A172 (cell line): ENCODE measurements at regions not wholly inside any gene's neighbourhood (a gene's known extent, or its start where the extent isn't known, plus 50 kb on each side); places are given as distances from the start of the nearest gene placed in this dataset.

Experiments
- DNase-seq: peaks from one replicate; pipeline ENCODE4 v3.0.0-alpha.2; 2015; ENCODE audit warnings: low spot score

DNA sequence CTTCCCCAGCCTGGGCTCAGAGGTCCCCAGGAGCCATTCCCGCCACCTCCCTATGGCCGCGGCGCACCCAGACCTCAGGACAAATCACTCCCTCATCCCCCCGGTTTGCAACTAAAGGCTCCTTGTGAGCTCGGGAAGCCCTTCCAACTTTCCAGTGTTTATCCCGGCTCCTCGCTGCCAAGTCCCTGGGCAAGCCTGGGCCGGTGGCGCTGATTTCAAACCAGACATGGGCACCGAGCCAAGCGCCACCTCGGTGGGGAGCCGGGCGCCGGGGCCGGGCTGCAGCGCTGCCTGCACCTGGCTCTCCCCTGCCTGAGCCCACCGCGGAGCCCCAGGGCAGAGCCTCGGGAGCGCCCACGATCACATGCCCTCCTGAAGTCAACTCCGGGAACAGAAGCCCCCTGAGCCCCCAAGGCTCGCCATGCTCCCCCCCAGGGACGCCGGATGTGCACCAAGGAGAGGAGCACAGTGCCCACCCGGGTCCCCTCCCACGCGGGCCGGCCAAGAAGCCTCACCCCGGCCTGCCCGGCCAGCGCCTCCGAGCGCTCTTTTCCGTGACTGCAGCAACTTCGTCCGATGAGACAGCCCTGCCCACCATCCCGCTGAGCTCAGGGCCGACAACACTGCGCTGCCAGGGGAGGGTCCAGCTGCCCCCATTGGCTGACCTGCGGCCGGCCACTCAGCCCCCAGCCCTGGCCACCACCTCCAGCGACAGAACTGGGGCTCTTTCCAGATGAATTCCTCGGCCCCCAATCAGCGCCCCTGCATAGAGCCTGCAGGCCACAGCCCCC lies 50.0 kb downstream of the NCOR2 start:
- no peak for DNase-seq

DNA sequence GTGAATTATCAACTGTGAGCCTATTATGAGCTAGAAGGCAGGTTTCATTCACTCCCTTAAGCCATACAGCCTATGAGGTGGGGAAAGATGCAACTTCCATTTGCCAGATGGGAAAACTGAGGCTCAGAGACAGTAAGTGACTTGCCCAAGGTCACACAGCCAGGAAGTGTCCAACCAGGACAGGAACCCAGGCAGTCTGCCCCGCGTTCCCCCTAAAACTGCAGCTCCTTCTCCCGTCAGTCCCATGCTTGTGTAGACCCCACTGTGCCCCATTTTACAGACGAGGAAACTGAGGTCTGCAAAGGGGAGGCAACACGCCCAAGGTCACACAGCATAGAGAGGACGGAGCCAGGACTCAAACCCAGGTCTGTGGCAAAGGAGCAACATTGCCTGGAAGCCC lies 50.6 kb downstream of the NCOR2 start:
- no peak for DNase-seq

DNA sequence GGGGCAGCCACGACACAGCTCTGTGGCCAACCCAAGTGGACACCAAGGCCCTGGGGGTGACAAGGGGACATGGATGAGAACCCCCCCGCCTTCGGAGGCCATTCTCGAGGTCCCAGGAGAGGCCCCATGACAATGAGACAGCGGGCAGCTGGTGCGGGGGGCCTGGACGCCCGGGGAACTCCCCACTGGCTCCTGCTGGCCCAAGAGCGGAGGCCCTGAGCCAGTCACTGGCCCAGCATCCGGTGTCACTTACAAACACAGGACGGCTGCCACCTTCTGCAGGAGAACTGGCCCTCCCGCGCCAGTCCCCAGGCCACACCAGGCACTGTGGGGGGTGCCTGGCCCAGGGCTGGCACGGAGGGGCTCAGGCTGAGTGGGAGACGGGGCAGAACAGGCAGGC lies 51.4 kb downstream of the NCOR2 start:
- DNase-seq, result no peak

DNA sequence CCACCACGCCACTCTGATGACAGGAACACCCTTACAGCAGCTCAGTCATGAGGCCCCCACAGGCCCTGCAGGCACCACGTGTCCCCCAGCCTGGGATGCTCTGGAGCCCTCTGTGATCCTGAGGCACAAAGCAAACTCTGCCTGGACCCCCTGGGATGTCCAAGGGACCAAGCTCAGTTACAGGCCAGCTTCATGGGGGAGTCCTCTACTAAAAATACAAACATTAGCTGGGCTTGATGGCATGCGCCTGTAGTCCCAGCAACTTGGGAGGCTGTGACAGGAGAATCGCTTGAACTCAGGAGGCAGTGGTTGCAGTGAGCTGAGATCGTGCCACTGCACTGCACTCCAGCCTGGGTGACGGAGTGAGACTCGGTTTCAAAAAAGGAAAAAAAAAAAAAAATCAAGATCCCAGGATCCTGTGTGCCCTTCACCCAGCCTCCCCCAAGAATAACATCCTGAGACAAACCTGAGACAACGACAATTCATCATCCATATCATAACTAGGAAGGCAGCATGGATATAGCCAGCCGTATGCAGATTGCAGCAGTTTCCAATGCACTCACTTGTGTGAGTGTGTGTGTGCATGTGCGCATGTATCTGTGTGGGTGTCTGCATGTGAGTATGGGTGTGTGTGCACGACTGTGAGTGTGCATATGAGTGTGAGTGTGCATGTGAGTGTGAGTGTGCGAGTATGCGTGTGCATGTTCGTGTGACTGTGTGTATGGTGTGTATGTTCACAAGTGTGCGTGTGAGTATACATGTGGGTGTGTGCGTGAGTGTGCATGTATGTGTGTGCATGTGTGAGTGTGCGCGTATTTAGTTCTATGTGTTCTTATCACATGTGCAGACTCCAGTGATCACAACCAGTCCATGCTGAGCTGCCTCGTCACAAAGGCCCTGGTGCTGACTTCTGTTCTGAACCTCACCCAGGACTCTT lies 52.1 kb downstream of the NCOR2 start:
- DNase-seq, result no peak

DNA sequence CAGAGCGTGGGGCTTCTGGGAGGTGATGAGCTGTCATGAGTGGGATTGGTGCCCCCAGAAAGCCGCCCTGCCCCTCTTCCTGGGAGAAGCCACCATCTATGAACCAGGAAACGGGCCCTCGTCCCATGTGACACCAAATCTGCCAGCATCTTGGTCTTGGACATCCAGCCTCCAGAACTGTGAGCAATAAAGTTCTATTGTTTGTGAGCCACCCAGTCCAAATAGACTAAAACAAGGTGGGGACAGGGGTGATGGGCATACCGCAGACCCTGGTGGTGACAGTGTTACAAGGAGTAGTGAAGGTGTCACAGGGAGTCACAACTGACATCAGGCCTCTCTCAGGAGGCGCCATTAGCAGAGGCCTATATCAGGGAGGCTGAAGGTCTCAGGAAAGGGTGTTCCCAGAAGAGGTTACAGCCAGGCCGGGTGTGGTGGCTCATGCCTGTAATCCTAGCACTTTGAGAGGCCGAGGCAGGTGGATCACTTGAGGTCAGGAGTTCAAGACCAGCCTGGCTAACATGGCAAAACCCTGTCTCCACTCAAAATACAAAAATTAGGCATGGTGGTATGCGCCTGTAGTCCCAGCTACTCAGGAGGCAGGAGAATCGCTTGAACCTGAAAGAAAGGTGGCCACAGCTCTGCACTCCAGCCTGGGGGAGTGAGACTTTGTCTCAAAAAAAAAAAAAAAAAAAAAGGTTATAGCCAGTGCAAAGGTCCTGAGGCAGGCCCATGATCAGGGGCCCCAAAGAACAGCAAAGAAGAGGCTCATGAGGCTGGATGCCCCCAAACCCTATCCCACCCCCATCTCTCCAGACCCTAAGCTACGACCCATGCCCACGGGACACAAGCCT lies 53.0 kb downstream of the NCOR2 start:
- DNase-seq, result no peak

DNA sequence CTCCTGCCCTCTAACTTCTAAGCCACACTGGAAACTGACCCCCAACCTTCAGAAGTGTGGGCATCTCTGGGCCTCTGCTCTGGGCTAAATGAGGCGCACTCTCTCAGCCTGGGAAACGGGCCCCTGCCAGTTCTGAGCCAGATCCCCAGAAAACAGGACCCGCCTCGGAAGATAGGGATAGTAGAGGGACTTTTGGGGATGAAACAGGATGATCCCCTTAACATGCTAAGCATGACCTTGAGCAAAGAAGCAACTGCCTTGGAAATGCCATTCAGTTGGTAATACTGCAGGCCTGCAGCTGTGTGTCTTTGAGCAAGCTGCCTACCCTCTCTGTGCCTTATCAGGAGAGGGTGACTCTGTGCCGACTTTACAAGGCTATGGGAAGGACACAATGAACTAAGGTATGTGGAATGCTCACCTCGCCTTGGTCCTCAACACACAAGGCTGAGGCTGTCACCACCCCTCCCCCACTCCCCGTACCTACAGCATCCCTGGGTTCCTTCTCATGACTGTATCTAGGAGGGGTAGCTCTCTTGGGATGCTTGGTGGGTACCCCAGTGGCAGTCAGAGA lies 54.0 kb downstream of the NCOR2 start:
- DNase-seq, result no peak

DNA sequence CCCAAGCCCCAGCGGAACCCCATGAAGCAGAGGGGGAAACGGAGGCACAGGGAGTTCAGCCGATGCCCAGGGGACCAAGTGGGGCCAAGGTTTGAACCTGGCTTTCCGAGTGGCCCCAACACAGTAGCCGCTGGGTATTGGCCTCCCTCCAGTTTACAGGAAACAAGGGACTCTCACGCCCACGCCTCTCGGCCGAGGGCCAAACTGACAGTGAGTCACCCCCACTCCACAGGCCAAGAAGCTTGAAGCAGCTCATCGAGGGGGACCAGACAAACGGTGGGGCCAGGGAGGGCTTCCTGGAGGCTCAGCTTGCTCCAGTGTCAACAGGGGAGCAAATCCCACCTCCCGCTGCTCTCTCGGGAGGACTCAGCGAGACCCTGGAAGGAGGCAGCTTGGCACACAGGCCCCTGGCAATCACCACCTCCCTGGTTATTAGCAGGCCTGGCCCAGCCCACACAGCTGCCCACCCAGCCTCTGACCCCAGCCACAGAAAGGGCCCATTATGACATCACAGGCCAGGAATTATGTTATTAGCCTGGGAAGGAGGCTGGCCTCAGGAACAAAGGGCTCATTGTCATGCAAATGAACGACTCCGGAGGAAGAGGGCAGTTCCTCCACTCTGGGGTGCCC lies 54.6 kb downstream of the NCOR2 start:
- DNase-seq, result peak; percentile 93

DNA sequence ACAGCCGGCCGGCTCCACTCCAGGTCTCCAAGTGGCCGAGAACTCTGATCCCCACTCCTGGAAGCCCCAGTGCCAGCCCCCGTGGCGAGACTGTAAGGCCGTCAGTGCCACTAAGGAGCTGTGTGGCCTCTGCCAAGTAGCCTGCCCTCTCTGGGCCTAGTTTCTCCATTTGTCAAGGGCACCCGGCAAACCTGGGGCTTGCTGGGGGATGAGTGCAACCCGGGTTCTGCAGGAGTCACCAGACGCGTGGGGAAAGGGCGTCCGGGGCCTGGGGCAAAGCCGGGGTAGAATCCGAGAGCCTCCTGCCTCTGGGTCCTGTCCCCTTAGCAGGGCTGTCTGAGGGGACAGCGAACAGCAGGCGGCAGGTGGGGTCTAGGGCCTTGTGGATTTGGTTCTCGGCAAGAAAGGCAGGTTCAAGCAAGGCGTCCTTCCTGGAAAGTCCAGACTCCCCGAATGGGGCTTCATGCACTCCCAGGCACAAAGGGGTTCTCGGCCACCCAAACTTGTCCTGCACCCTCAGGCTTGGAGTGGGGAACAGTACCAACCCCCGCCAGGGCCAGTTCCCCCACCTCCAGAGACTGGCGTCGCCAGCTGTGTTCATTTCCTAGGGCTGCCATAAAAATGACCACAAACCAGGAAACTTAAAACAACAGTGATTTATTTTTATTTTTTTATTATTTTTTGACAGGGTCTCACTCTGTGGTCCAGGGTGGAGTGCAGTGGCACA lies 56.0 kb downstream of the NCOR2 start:
- DNase-seq, result no peak

DNA sequence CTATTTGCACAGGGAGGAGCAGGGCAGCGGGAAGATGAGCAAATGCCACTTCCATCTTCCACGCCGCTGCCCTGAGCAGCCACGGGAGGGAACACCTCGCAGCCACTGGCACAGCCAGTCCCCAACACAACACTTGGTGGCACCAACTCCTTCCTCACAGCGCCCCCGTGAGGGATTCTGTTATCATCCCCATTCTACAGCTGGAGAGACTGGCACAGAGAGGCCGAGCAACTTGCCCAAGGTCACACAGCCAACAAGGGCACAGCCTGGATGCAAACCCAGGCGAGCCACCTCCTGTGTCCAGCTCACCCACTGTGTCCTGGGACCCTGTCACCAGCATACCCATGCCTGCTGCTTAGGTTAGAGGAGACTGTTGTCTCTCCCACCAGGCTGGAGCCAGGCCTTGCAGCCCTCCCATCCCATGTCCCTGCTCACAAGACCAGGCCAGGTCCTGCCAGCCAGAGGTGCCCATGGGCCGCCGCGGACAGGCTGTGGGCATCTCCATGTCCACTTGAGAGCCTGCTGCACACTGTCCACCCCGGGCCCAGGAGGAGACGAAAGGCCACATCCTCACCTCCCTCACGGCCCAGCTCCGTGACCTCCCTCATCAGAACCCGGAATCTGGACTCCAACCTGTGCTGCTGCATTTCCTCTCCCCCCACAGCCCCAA lies 57.0 kb downstream of the NCOR2 start:
- no peak for DNase-seq

DNA sequence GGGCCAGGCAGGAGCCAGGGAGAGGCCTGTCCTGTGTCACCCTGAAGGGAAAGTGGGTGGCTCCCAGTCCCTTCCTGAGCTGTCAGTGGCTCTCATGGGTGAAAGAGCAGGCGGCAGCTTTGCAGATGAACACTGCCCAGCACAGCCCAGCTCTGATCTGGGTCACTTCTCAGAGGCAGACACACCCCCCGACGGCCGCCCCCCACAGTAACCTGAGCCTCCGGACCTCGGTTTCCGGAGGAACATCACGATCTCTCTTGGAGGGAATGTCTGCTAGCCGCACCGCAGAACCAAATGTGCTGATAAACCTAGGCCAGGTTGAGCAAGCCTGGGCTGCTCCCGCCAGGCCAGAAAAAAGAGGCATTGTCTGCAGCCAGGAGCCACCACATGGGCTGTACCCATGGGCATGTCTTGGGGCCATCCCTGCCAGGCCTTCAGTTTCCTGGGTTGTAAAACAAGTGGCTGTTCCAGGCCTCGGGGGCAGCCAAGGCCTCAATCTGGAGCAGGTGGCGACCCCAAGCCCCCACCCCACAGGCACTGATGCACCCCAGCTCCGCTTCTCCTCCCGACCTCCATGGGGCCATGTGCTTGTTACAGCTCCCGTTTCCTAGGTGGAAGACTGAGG lies 57.6 kb downstream of the NCOR2 start:
- no peak for DNase-seq

DNA sequence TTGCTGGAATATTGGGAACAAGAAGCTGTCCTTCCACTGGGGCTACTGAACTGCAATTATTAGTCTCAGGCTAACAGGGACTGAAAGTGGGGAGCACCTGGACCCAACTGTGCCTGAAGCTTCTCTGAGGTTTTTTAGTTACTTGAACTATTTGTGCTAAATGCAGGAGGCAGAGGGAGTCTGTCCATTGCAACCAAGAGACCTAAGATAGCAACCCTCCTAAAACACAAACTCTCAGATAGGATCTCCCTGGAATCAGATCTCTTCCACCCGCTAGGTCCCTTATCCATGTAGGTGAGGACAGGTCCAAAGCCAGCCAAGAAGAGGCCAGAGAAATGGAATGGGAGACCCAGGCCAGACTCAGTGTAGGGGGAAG lies 58.1 kb downstream of the NCOR2 start:
- DNase-seq, result no peak

DNA sequence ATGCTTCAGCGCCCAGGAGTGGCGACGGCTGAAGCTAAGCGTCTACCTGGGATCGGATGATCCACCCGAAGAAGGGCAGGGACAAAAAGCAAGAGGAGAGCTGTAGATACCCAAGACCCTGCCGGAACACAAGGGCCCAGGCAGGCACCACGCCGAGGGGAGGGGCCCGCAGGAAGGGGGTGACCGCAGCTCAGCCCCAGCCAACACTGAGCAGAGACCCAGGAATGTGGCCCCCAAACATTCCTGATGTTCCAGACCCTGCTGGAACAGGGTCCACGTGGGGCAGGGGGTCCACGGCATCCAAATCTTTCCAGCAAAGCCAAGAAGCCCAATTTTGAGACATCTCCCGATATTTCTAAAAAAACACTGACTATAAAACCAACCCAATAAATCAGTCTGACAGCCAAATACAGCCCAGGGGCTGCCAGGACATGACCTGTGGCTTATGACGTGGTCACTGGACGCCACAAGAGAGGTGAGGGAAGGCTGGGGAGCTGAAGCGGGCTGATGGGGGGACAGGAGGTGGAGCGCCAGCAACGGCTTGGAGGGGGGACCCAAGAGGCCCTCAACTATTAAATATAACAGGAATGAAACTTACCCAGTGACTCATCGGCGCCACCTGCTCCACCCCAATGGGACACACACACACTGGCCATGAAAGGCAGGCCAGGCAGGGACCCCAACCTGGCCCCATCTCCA lies 58.9 kb downstream of the NCOR2 start:
- DNase-seq, result peak; percentile 75

DNA sequence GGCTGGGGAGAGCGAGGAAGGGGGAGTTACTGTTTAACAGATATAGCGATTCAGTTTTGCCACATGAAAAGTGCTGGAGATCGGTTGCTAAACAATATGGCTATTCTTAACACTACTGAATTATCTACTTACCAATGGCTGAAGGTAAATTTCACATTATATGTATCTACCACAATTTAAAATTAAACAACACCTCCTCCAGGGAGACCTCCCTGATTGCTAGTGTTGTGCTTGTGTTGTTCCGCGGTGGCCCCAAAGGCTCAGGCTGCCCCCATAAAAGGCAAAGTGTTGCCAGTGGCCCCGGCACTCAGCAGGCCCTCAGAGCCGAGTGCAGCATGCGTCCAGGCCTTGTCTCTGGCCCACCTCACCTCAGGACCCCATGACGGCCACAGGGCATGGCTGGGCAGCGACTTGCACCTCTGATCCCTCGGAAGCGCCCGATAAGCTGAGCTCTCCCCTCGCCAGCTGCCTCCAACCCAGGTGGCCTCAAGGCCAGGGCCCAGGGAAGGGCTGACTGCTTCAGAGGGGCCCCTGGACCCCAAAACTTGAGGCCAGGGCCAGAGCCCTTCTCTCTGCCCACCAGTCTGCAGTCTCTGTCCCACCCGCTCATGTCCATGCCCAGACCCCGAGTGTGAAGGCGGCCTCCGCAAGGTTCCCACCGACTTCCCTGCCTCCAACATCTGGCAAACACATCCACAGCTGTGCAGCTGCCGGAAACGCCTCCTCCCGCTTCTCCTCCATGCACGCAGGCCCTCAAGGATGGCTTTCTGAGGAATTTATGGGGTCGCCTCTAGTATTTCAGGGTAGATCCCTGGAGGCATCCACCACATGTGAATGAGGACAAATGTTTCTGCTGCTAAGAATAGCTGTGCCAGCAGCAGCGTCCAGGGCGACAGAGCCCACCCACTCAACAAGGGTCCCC lies 60.0 kb downstream of the NCOR2 start:
- DNase-seq, result no peak

DNA sequence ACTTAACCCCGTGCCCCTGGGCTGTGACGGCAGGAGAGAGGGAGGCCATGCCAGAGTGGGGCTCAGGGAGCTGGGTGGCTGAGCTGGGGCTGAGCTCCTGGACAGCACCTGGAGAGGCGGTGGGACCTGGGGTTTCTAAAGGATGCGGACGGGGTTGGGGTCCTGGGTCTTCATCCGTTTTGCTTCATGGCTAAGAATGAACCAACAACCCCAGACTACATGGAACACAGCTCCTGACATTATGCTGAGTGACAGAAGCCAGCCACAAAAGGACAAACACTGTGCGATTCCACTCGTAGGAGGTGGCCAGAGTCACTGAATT lies 60.6 kb downstream of the NCOR2 start:
- DNase-seq, result no peak

DNA sequence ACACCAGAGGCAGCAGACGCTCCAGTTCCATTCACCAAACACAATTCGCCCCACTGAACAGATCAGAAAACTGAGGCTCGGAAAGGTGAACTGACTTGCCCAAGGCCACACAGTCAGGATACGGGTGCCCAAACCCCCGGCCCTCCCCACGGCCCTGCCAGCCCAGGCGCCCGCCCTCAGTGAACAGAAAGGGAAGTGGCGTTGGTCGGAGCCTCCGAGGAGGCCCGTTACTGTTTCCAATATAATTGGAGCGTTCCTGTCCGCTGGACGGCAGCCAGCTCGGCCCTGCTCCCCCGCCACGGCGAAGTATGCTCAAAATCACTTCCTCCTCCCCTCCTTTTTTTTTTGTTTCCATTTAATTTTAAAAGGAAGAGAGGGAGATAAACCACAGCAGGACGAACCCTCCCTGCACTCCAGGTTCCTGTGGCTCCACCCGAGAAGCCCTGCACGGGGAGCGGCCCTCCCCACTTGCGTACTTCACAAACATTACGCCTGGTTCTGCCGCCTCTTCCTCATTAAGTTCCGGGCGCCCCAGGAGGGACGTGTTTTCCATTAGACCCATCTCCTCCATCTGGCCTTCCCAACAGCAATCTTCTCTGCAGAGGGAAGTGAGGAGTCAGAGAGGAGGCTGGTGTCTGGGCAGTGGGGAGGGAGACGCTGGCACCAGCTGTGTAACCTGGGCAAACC lies 61.1 kb downstream of the NCOR2 start:
- peak; percentile 62 for DNase-seq

DNA sequence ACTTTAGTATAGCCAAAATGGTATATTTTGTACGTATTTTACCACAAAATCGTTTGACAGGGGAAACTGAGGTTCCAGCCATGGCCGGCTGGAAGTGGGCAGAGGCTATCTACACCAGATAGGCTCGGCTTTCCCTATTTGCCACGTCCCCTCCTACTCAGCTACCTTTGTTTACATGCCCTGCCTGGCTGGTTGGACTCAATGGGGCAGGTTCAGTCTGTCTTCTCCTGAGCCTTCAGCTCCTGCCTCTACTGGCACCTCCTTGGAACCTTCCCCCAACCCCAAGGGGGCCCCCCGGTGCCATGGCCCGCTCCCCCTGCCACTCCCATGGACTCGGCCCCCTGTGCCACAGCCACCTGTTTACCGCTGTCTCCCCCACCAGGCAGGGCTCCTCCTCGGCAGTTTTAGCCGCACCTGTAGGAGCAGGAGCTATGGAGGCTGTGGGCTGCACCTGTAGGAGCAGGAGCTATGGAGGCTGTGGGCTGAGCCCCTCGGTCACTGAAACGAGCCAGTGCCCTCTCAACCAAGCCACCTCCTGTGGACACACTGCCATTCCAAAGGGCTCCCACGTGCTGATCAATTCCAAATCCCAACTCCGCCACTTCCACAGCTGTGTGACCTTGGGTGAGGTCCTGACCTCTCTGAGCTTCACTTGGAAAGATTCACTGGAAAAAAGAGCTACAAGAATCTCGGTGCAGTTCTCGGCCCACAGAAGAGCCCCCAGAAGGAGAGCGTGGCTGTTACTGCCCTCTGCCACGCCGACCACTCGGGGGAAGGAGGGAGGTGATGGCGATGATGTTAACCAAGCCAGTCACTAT lies 62.2 kb downstream of the NCOR2 start:
- DNase-seq, result no peak
